ENCODE measurements at regions not wholly inside any gene's neighbourhood (a gene's known extent, or its start where the extent isn't known, plus 50 kb on each side); places are given as distances from the start of the nearest gene placed in this dataset.

GRCh38 chr1:193590102-193590501, 403.7 kb upstream of the B3GALT2 start:
- Histone ChIP-seq H3K9me3 (ENCODE audit: control insufficient read depth, insufficient read depth, low read length) (no peaks in the 10 kb centered on the region), H3K36me3 (ENCODE audit: insufficient read depth, low read length) (no peaks in the 10 kb centered on the region), H3K4me1 (ENCODE audit: insufficient read depth, low read length) (peaks cover 33% of the 10 kb centered on the region; the same call in 1 of the 2 replicates), H3K9ac (ENCODE audit: low read depth, low read length) (no peak overlapping the region)

- Histone ChIP-seq H3K9ac (ENCODE audit: low read depth, low read length) (no peak overlapping the region), H3K9me3 (ENCODE audit: control insufficient read depth, insufficient read depth, low read length) (no peaks in the 10 kb centered on the region), H3K4me1 (ENCODE audit: insufficient read depth, low read length) (peaks cover 33% of the 10 kb centered on the region; the same call in 1 of the 2 replicates)
Measured at GRCh38 chr1:193589597-193590040, 403.2 kb upstream of the B3GALT2 start.

GRCh38 chr1:193588311-193589082, 402.1 kb upstream of the B3GALT2 start:
- no peaks in the 10 kb centered on the region for H3K36me3 ChIP-seq (ENCODE audit: insufficient read depth, low read length)
- H3K9me3 ChIP-seq (ENCODE audit: control insufficient read depth, insufficient read depth, low read length) = no peaks in the 10 kb centered on the region; the same call in 1 of the 2 replicates
- peak overlapping the region; percentile 31; the same call in 1 of the 2 replicates for H3K9ac ChIP-seq (ENCODE audit: low read depth, low read length)
- peaks cover 27% of the 10 kb centered on the region; the same call in 1 of the 2 replicates for H3K4me1 ChIP-seq (ENCODE audit: insufficient read depth, low read length)

More at GRCh38 chr1:193589597-193590040, 403.2 kb upstream of the B3GALT2 start:
- H3K36me3 ChIP-seq (ENCODE audit: insufficient read depth, low read length) = no peaks in the 10 kb centered on the region

- H3K9me3 ChIP-seq (ENCODE audit: control insufficient read depth, insufficient read depth, low read length) = no peaks in the 10 kb centered on the region; the same call in 1 of the 2 replicates
- H3K9ac ChIP-seq (ENCODE audit: low read depth, low read length) = no peak overlapping the region
- no peaks in the 10 kb centered on the region for H3K36me3 ChIP-seq (ENCODE audit: insufficient read depth, low read length)
- peaks cover 12% of the 10 kb centered on the region; the same call in 1 of the 2 replicates for H3K4me1 ChIP-seq (ENCODE audit: insufficient read depth, low read length)
Measured at GRCh38 chr1:193584731-193585239, 398.4 kb upstream of the B3GALT2 start.

- no peak overlapping the region for H3K9ac ChIP-seq (ENCODE audit: low read depth, low read length)
- H3K36me3 ChIP-seq (ENCODE audit: insufficient read depth, low read length) = no peaks in the 10 kb centered on the region
- no peaks in the 10 kb centered on the region; the same call in 1 of the 2 replicates for H3K9me3 ChIP-seq (ENCODE audit: control insufficient read depth, insufficient read depth, low read length)
- H3K4me1 ChIP-seq (ENCODE audit: insufficient read depth, low read length) = no peaks in the 10 kb centered on the region
Measured at GRCh38 chr1:193581341-193581740, 394.9 kb upstream of the B3GALT2 start.

- H3K36me3 ChIP-seq (ENCODE audit: insufficient read depth, low read length) = no peaks in the 10 kb centered on the region
- no peaks in the 10 kb centered on the region; the same call in 1 of the 2 replicates for H3K9me3 ChIP-seq (ENCODE audit: control insufficient read depth, insufficient read depth, low read length)
- no peak overlapping the region for H3K9ac ChIP-seq (ENCODE audit: low read depth, low read length)
- no peaks in the 10 kb centered on the region for H3K4me1 ChIP-seq (ENCODE audit: insufficient read depth, low read length)
Measured at GRCh38 chr1:193580419-193580818, 394.0 kb upstream of the B3GALT2 start.

- Histone ChIP-seq H3K36me3 (ENCODE audit: insufficient read depth, low read length) (no peaks in the 10 kb centered on the region), H3K4me1 (ENCODE audit: insufficient read depth, low read length) (no peaks in the 10 kb centered on the region), H3K9ac (ENCODE audit: low read depth, low read length) (no peak overlapping the region), H3K9me3 (ENCODE audit: control insufficient read depth, insufficient read depth, low read length) (no peaks in the 10 kb centered on the region; the same call in 1 of the 2 replicates)
Measured at GRCh38 chr1:193579323-193579722, 392.9 kb upstream of the B3GALT2 start.

GRCh38 chr1:193574913-193575312, 388.5 kb upstream of the B3GALT2 start:
- Histone ChIP-seq H3K9me3 (ENCODE audit: control insufficient read depth, insufficient read depth, low read length) (peaks cover 2% of the 10 kb centered on the region; the same call in 1 of the 2 replicates), H3K36me3 (ENCODE audit: insufficient read depth, low read length) (no peaks in the 10 kb centered on the region), H3K4me1 (ENCODE audit: insufficient read depth, low read length) (no peaks in the 10 kb centered on the region), H3K9ac (ENCODE audit: low read depth, low read length) (no peak overlapping the region)

- H3K36me3 ChIP-seq (ENCODE audit: insufficient read depth, low read length) = no peaks in the 10 kb centered on the region
- H3K9ac ChIP-seq (ENCODE audit: low read depth, low read length) = no peak overlapping the region
- peaks cover 2% of the 10 kb centered on the region; the same call in 1 of the 2 replicates for H3K9me3 ChIP-seq (ENCODE audit: control insufficient read depth, insufficient read depth, low read length)
- no peaks in the 10 kb centered on the region for H3K4me1 ChIP-seq (ENCODE audit: insufficient read depth, low read length)
Measured at GRCh38 chr1:193569983-193570269, 383.5 kb upstream of the B3GALT2 start.

- Histone ChIP-seq H3K9ac (ENCODE audit: low read depth, low read length) (no peak overlapping the region), H3K36me3 (ENCODE audit: insufficient read depth, low read length) (no peaks in the 10 kb centered on the region), H3K9me3 (ENCODE audit: control insufficient read depth, insufficient read depth, low read length) (peaks cover 2% of the 10 kb centered on the region; the same call in 1 of the 2 replicates), H3K4me1 (ENCODE audit: insufficient read depth, low read length) (no peaks in the 10 kb centered on the region)
Measured at GRCh38 chr1:193569096-193569982, 382.9 kb upstream of the B3GALT2 start.

GRCh38 chr1:193568512-193568911, 382.1 kb upstream of the B3GALT2 start:
- Histone ChIP-seq H3K4me1 (ENCODE audit: insufficient read depth, low read length) (no peaks in the 10 kb centered on the region), H3K9ac (ENCODE audit: low read depth, low read length) (no peak overlapping the region), H3K36me3 (ENCODE audit: insufficient read depth, low read length) (no peaks in the 10 kb centered on the region), H3K9me3 (ENCODE audit: control insufficient read depth, insufficient read depth, low read length) (peaks cover 2% of the 10 kb centered on the region; the same call in 1 of the 2 replicates)

- Histone ChIP-seq H3K9ac (ENCODE audit: low read depth, low read length) (no peak overlapping the region), H3K4me1 (ENCODE audit: insufficient read depth, low read length) (no peaks in the 10 kb centered on the region), H3K9me3 (ENCODE audit: control insufficient read depth, insufficient read depth, low read length) (peaks cover 2% of the 10 kb centered on the region; the same call in 1 of the 2 replicates), H3K36me3 (ENCODE audit: insufficient read depth, low read length) (no peaks in the 10 kb centered on the region)
Measured at GRCh38 chr1:193567937-193568336, 381.5 kb upstream of the B3GALT2 start.

GRCh38 chr1:193566735-193567134, 380.3 kb upstream of the B3GALT2 start:
- H3K9ac ChIP-seq (ENCODE audit: low read depth, low read length) = no peak overlapping the region
- no peaks in the 10 kb centered on the region for H3K36me3 ChIP-seq (ENCODE audit: insufficient read depth, low read length)
- no peaks in the 10 kb centered on the region for H3K9me3 ChIP-seq (ENCODE audit: control insufficient read depth, insufficient read depth, low read length)
- H3K4me1 ChIP-seq (ENCODE audit: insufficient read depth, low read length) = peaks cover 7% of the 10 kb centered on the region

- no peak overlapping the region for H3K9ac ChIP-seq (ENCODE audit: low read depth, low read length)
- H3K36me3 ChIP-seq (ENCODE audit: insufficient read depth, low read length) = no peaks in the 10 kb centered on the region
- no peaks in the 10 kb centered on the region for H3K9me3 ChIP-seq (ENCODE audit: control insufficient read depth, insufficient read depth, low read length)
- H3K4me1 ChIP-seq (ENCODE audit: insufficient read depth, low read length) = peaks cover 10% of the 10 kb centered on the region
Measured at GRCh38 chr1:193565971-193566577, 379.7 kb upstream of the B3GALT2 start.
